ENCODE measurements at regions not wholly inside any gene's neighbourhood (a gene's known extent, or its start where the extent isn't known, plus 50 kb on each side); places are given as distances from the start of the nearest gene placed in this dataset.

- TF ChIP-seq CTCF (IDR thresholded peaks at IDR 0.05; ENCODE audit: insufficient read depth, low read length, poor library complexity, severe bottlenecking): no peak
- DNase-seq (ENCODE audit: low read depth): no peak
- Histone ChIP-seq H3K4me3 (ENCODE audit: low read depth, low read length) (no peak overlapping the region), H3K27me3 (ENCODE audit: control insufficient read depth, insufficient read depth, low read length) (no peaks in the 10 kb centered on the region), H3K36me3 (ENCODE audit: control insufficient read depth, insufficient read depth, low read length) (no peaks in the 10 kb centered on the region)
These were observed 169.8 kb upstream of the GRB10 start for GRCh38 chr7:50952544-50952943.

GRCh38 chr7:50952120-50952519 lies 169.4 kb upstream of the GRB10 start:
- TF ChIP-seq CTCF (IDR thresholded peaks at IDR 0.05; ENCODE audit: insufficient read depth, low read length, poor library complexity, severe bottlenecking): no peak
- DNase-seq (ENCODE audit: low read depth): no peak
- Histone ChIP-seq H3K4me3 (ENCODE audit: low read depth, low read length) (no peak overlapping the region), H3K36me3 (ENCODE audit: control insufficient read depth, insufficient read depth, low read length) (no peaks in the 10 kb centered on the region), H3K27me3 (ENCODE audit: control insufficient read depth, insufficient read depth, low read length) (no peaks in the 10 kb centered on the region)

GRCh38 chr7:50943482-50943881 lies 160.8 kb upstream of the GRB10 start:
- Histone ChIP-seq H3K4me3 (ENCODE audit: low read depth, low read length) (no peak overlapping the region), H3K27me3 (ENCODE audit: control insufficient read depth, insufficient read depth, low read length) (peaks cover 2% of the 10 kb centered on the region), H3K36me3 (ENCODE audit: control insufficient read depth, insufficient read depth, low read length) (no peaks in the 10 kb centered on the region)
- TF ChIP-seq CTCF (IDR thresholded peaks at IDR 0.05; ENCODE audit: insufficient read depth, low read length, poor library complexity, severe bottlenecking): no peak
- no peak for DNase-seq (ENCODE audit: low read depth)

- TF ChIP-seq CTCF (IDR thresholded peaks at IDR 0.05; ENCODE audit: insufficient read depth, low read length, poor library complexity, severe bottlenecking): no peak
- H3K27me3 ChIP-seq (ENCODE audit: control insufficient read depth, insufficient read depth, low read length): peaks cover under 1% of the 10 kb centered on the region
- no peak for DNase-seq (ENCODE audit: low read depth)
- no peak overlapping the region for H3K4me3 ChIP-seq (ENCODE audit: low read depth, low read length)
- H3K36me3 ChIP-seq (ENCODE audit: control insufficient read depth, insufficient read depth, low read length): no peaks in the 10 kb centered on the region
These were observed 158.8 kb upstream of the GRB10 start for GRCh38 chr7:50941525-50941924.

GRCh38 chr7:50940621-50941020 lies 157.9 kb upstream of the GRB10 start:
- Histone ChIP-seq H3K4me3 (ENCODE audit: low read depth, low read length) (no peak overlapping the region), H3K27me3 (ENCODE audit: control insufficient read depth, insufficient read depth, low read length) (no peaks in the 10 kb centered on the region), H3K36me3 (ENCODE audit: control insufficient read depth, insufficient read depth, low read length) (no peaks in the 10 kb centered on the region)
- no peak for TF ChIP-seq CTCF (IDR thresholded peaks at IDR 0.05; ENCODE audit: insufficient read depth, low read length, poor library complexity, severe bottlenecking)
- DNase-seq (ENCODE audit: low read depth): no peak

- H3K27me3 ChIP-seq (ENCODE audit: control insufficient read depth, insufficient read depth, low read length): no peaks in the 10 kb centered on the region
These were observed 156.3 kb upstream of the GRB10 start for GRCh38 chr7:50939021-50939420.

More at GRCh38 chr7:50939021-50939420, 156.3 kb upstream of the GRB10 start:
- TF ChIP-seq CTCF (IDR thresholded peaks at IDR 0.05; ENCODE audit: insufficient read depth, low read length, poor library complexity, severe bottlenecking): no peak
- peak; percentile 14 for DNase-seq (ENCODE audit: low read depth)
- no peaks in the 10 kb centered on the region for H3K36me3 ChIP-seq (ENCODE audit: control insufficient read depth, insufficient read depth, low read length)
- no peak overlapping the region for H3K4me3 ChIP-seq (ENCODE audit: low read depth, low read length)
